ENCODE measurements at regions not wholly inside any gene's neighbourhood (a gene's known extent, or its start where the extent isn't known, plus 50 kb on each side); places are given as distances from the start of the nearest gene placed in this dataset.

DNA sequence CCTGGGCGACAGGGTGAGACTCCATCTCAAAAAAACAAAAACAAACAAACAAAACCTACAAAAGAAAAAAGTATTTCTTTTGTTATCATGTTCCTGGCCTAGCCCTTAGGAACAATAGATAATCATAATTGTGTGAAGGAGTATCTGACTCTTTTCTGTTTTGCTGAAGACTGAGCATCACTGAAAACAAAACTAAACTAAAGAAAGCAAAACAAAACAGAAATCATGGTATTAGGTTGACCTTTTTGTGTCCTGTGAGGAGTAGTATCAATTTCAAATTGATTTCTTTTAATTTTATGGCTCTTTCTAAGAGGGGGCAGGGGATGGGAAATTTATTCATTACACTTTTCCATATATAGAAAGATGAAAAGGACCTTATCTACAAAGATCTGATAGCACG, 246.0 kb downstream of the YTHDC2 start:
- TF ChIP-seq, protein P1, sequence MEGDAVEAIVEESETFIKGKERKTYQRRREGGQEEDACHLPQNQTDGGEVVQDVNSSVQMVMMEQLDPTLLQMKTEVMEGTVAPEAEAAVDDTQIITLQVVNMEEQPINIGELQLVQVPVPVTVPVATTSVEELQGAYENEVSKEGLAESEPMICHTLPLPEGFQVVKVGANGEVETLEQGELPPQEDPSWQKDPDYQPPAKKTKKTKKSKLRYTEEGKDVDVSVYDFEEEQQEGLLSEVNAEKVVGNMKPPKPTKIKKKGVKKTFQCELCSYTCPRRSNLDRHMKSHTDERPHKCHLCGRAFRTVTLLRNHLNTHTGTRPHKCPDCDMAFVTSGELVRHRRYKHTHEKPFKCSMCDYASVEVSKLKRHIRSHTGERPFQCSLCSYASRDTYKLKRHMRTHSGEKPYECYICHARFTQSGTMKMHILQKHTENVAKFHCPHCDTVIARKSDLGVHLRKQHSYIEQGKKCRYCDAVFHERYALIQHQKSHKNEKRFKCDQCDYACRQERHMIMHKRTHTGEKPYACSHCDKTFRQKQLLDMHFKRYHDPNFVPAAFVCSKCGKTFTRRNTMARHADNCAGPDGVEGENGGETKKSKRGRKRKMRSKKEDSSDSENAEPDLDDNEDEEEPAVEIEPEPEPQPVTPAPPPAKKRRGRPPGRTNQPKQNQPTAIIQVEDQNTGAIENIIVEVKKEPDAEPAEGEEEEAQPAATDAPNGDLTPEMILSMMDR (IDR thresholded peaks at IDR 0.05), result no peak
- TF ChIP-seq EZH2 (IDR thresholded peaks at IDR 0.05) (no peak), EZH2phosphoT487 (IDR thresholded peaks at IDR 0.05) (no peak)
